Mesodermal cell (in vitro differentiated cells): ENCODE measurements at regions not wholly inside any gene's neighbourhood (a gene's known extent, or its start where the extent isn't known, plus 50 kb on each side); places are given as distances from the start of the nearest gene placed in this dataset.

Source experiments
- H3K27ac ChIP-seq: 2 replicates; pipeline ENCODE4 v1.7.0; 2013; ENCODE audit warnings: mild to moderate bottlenecking, low read depth, low read length, moderate library complexity; ENCODE audit not compliant: severe bottlenecking
- H3K36me3 ChIP-seq: 2 replicates; pipeline ENCODE4 v1.7.1; 2013; ENCODE audit warnings: mild to moderate bottlenecking, low read length, moderate library complexity; ENCODE audit not compliant: control insufficient read depth, insufficient read depth
- H3K4me1 ChIP-seq: one replicate; pipeline ENCODE4 v1.7.1; 2013; ENCODE audit warnings: mild to moderate bottlenecking, low read length; ENCODE audit not compliant: insufficient read depth, control insufficient read depth, poor library complexity, severe bottlenecking
- H3K4me3 ChIP-seq: 2 replicates; pipeline ENCODE4 v1.7.0; 2013; ENCODE audit warnings: low read length, control low read depth, mild to moderate bottlenecking; ENCODE audit not compliant: insufficient read depth, poor library complexity, severe bottlenecking; ENCODE audit errors: extremely low read depth
- H3K9me3 ChIP-seq: 2 replicates; pipeline ENCODE4 v1.7.1; 2013; ENCODE audit warnings: mild to moderate bottlenecking, low read length, moderate library complexity; ENCODE audit not compliant: control insufficient read depth
- WGBS, 2 experiments: methylation state at CpG; one replicate each; pipeline ENCODE4 v1.1.5; 2013; ENCODE audit warnings: missing lambda C conversion rate in 2 of 2; ENCODE audit not compliant: insufficient coverage in 2 of 2; 5-methylcytosine and 5-hydroxymethylcytosine counted together

GRCh38 chr10:44267007-44267406, 117.9 kb downstream of the CXCL12 start:
- Histone ChIP-seq H3K27ac (no peak overlapping the region), H3K4me3 (no peak overlapping the region), H3K36me3 (no peaks in the 10 kb centered on the region), H3K4me1 (no peaks in the 10 kb centered on the region), H3K9me3 (peaks cover 7% of the 10 kb centered on the region)
- WGBS, 2 experiments, result 73 to 90% methylated on average over 3 of the region's 3 CpGs

DNA sequence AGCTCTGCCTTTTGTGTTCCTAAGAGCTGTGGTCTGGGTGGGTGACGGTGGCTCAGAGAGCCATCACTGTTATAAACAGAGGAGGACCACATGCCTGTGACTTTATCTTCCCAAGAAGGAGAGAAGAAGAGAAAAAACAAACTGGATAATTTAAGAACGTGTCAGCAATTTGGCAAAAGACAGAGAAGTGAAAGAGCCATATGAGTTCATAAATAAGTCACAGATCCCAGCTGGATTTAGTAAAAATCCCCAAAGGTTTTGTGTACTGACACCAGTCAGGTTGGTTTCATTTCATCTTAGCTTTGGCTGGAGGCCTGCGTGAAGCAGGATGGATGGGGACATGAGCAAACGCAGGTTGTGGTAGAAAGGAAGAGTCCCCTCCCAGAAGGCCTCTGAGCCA, 120.7 kb downstream of the CXCL12 start:
- H3K9me3 ChIP-seq, result peaks cover 7% of the 10 kb centered on the region
- 88 to 100% methylated on average over 4 of the region's 4 CpGs for WGBS, 2 experiments
- no peak overlapping the region for H3K27ac ChIP-seq

GRCh38 chr10:44263771-44264170, 121.1 kb downstream of the CXCL12 start:
- 95 to 100% methylated on average over 1 to 3 of the region's 3 CpGs for WGBS, 2 experiments
- no peak overlapping the region for H3K4me3 ChIP-seq
- no peaks in the 10 kb centered on the region for H3K4me1 ChIP-seq
- no peaks in the 10 kb centered on the region for H3K36me3 ChIP-seq
- no peak overlapping the region for H3K27ac ChIP-seq
- peaks cover 7% of the 10 kb centered on the region for H3K9me3 ChIP-seq

More for the DNA sequence above, 120.7 kb downstream of the CXCL12 start:
- Histone ChIP-seq H3K4me3 (no peak overlapping the region), H3K4me1 (no peaks in the 10 kb centered on the region), H3K36me3 (no peaks in the 10 kb centered on the region)

- WGBS, 2 experiments, result 100% methylated on average over 3 of the region's 6 CpGs
- H3K36me3 ChIP-seq, result no peaks in the 10 kb centered on the region
- H3K27ac ChIP-seq, result no peak overlapping the region
- H3K4me1 ChIP-seq, result no peaks in the 10 kb centered on the region
- H3K9me3 ChIP-seq, result peaks cover 7% of the 10 kb centered on the region
- no peak overlapping the region for H3K4me3 ChIP-seq
Measured at GRCh38 chr10:44262551-44263251, 122.2 kb downstream of the CXCL12 start.

DNA sequence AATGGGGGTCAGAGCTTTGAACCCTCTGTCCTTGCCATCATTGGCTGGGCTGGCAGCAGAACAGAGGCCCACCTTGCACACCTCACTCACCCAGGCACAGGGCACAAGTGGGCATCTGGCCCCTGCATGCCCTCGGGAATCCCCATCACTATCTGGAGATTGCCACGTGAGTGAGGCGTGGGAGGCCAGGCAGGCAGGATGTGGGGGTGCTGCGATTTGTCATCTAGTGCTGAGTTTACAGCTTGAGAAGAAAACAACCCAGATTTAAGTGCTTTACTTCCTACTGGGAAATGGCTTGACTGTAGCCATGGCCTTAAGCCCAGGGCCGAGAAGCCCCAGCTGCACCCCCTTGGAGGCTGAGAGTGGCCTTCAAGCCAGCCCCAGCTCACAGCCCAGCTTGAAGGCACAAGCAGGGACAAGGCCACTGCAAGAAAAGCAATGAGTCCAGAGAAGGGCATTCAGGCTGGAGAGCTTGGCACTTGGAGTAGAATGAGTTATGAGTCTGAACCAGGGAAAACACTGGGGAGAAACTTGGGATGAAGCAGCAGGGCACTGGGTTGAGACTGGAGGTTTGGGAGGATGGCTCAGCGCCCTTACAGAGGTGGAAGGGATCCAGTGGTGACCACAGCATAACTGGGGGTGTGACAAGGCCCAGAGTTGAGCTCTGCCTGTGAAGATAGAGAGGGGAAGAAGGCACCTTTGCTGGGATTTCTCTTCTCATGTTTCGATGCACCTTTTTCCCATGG, 123.0 kb downstream of the CXCL12 start:
- Histone ChIP-seq H3K27ac (no peak overlapping the region), H3K9me3 (peaks cover 3% of the 10 kb centered on the region), H3K36me3 (no peaks in the 10 kb centered on the region), H3K4me3 (no peak overlapping the region), H3K4me1 (no peaks in the 10 kb centered on the region)
- 97 to 100% methylated on average over 3 to 6 of the region's 7 CpGs for WGBS, 2 experiments

- no peak overlapping the region for H3K27ac ChIP-seq
- WGBS, 2 experiments, result 87 to 93% methylated on average over 15 to 16 of the region's 16 CpGs
Measured at GRCh38 chr10:44261296-44261695, 123.6 kb downstream of the CXCL12 start.

DNA sequence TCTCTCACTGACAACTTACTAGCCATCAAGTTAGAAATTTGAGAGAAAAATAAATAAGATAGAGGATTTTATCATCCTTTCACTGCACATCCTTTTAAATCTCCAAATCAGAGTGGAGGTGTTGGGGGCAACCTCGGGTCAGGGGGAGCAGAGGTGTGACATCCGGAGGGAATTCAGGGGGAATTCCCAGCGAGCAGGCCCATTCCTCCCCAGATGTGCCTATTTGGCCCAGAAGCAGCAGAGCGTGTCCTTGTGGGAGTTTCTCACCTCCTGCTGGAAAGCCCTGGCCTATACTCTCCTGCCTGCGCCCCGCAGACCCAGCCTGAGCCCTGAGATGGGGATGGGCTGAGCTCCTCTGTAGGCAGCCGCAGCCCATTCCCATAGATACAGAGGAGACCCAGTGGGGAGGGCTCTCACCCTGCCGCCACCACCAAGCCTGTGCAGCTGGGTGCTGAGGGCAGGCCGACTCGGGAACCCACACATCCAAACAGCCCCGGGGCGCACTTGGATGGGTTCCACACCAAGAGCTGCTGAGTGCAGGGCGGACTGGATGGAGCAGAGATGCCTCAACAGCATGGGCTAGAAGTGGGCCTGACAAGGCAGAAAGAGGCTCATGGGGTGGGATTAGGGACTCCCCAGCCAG, 124.5 kb downstream of the CXCL12 start:
- H3K4me3 ChIP-seq, result no peak overlapping the region
- no peaks in the 10 kb centered on the region for H3K9me3 ChIP-seq
- H3K27ac ChIP-seq, result no peak overlapping the region
- no peaks in the 10 kb centered on the region for H3K4me1 ChIP-seq
- no peaks in the 10 kb centered on the region for H3K36me3 ChIP-seq
- WGBS, 2 experiments, result 86 to 91% methylated on average over 12 of the region's 13 CpGs

More at GRCh38 chr10:44261296-44261695, 123.6 kb downstream of the CXCL12 start:
- Histone ChIP-seq H3K9me3 (no peaks in the 10 kb centered on the region), H3K36me3 (no peaks in the 10 kb centered on the region), H3K4me3 (no peak overlapping the region), H3K4me1 (no peaks in the 10 kb centered on the region)

DNA sequence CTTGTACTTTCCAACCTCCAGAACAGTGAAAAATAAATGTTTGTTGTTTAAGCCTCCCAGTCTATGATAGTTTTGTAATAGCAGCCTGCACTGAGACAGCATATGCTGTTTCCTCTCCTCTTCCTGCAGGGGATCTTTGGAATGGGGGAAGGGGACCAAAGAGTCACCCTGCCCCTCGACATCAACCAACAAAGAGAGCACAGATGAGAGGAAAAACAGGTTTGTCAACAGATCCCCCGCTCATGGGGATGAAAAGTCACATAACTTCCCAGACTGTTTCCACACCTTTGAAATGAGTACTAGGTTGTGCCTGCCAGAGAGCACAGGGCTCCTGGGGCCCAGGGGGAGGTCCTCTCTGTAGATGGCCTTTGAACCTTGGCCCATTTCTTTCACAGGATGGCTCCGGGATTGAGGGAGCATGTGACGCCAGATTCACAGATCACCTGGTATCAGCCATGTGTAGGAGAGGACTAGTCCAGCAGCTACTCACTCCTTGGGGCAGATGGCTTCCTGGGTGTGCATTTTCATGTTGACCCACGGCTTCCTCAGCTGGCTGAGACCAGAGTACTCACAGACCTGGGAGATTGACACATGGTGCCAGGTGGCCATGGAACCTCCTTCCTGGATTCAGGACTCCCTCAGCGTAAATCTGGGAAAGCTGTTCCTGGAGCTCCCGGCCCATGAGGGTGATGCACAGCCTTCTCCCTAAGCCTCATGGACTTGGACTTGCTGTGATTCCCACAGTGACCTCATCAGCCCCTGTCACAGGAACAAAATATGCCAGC, 125.6 kb downstream of the CXCL12 start:
- whole genome bisulfite sequencing, 2 experiments, result 77 to 82% methylated on average over 4 to 6 of the region's 7 CpGs
- H3K27ac ChIP-seq, result no peak overlapping the region
- H3K9me3 ChIP-seq, result no peaks in the 10 kb centered on the region
- no peaks in the 10 kb centered on the region for H3K36me3 ChIP-seq
- H3K4me3 ChIP-seq, result no peak overlapping the region
- no peaks in the 10 kb centered on the region for H3K4me1 ChIP-seq

- Histone ChIP-seq H3K27ac (no peak overlapping the region), H3K9me3 (no peaks in the 10 kb centered on the region), H3K4me3 (no peak overlapping the region), H3K36me3 (no peaks in the 10 kb centered on the region), H3K4me1 (no peaks in the 10 kb centered on the region)
- WGBS, 2 experiments, result 78 to 83% methylated on average over 2 to 3 of the region's 4 CpGs
Measured at GRCh38 chr10:44258460-44259089, 126.3 kb downstream of the CXCL12 start.

- no peaks in the 10 kb centered on the region for H3K4me1 ChIP-seq
- 70 to 89% methylated on average over 1 to 2 of the region's 3 CpGs for WGBS, 2 experiments
- H3K4me3 ChIP-seq, result no peak overlapping the region
- H3K27ac ChIP-seq, result no peak overlapping the region
- no peaks in the 10 kb centered on the region for H3K36me3 ChIP-seq
- H3K9me3 ChIP-seq, result no peaks in the 10 kb centered on the region
Measured at GRCh38 chr10:44258019-44258418, 126.9 kb downstream of the CXCL12 start.
